Esophagus muscularis mucosa (tissue), 4 donors: ENCODE measurements at regions not wholly inside any gene's neighbourhood (a gene's known extent, or its start where the extent isn't known, plus 50 kb on each side); places are given as distances from the start of the nearest gene placed in this dataset.

Source experiments
- EP300 ChIP-seq: sonication (generic); formaldehyde crosslinking; IDR thresholded peaks from one replicate; pipeline ENCODE4 v1.6.1; 2017; ENCODE audit warnings: antibody characterized with exemption
- POLR2A ChIP-seq: fragments of 450-650 bp; IDR thresholded peaks from one replicate; pipeline ENCODE4 v1.6.1; 2017; ENCODE audit warnings: antibody characterized with exemption, moderate library complexity, mild to moderate bottlenecking, low read depth
- POLR2AphosphoS5 ChIP-seq, 2 donors: sonication (generic); formaldehyde crosslinking; IDR thresholded peaks; one replicate each; pipeline ENCODE4 v1.6.1; 2017; ENCODE audit warnings: antibody characterized with exemption in 2 of 2
- TF ChIP-seq, protein P1 (sequence below), 3 experiments: fragments of 200-600 bp in 2 of 3; fragments of 450-650 bp in 1 of 3; sonication (generic) in 2 of 3; IDR thresholded peaks; one replicate each; pipeline ENCODE4 v1.5.1; 2017 to 2019; ENCODE audit warnings: antibody characterized with exemption in 3 of 3, mild to moderate bottlenecking in 2 of 3, moderate library complexity in 1 of 3

DNA sequence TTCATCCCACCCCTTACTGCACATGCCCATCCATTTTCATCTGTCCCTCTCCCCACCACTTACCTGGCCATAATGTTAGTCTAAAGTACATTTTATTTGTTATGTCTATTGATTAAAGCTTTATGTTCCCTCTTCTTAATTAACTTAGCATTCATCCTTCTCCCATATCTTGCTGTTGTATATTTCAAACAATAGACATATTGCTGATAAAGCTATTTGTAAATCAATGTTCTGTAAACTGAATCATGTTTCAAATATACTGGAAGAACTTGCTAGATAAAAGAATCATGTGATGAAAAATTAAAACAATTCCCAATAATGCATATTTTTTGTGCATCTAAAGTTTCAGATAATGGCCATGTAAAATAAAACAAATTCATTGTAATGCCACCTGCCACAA is 249.2 kb downstream of the IGSF11 start:
- TF ChIP-seq, protein P1, sequence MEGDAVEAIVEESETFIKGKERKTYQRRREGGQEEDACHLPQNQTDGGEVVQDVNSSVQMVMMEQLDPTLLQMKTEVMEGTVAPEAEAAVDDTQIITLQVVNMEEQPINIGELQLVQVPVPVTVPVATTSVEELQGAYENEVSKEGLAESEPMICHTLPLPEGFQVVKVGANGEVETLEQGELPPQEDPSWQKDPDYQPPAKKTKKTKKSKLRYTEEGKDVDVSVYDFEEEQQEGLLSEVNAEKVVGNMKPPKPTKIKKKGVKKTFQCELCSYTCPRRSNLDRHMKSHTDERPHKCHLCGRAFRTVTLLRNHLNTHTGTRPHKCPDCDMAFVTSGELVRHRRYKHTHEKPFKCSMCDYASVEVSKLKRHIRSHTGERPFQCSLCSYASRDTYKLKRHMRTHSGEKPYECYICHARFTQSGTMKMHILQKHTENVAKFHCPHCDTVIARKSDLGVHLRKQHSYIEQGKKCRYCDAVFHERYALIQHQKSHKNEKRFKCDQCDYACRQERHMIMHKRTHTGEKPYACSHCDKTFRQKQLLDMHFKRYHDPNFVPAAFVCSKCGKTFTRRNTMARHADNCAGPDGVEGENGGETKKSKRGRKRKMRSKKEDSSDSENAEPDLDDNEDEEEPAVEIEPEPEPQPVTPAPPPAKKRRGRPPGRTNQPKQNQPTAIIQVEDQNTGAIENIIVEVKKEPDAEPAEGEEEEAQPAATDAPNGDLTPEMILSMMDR (IDR thresholded peaks at IDR 0.05): no peak
- TF ChIP-seq POLR2AphosphoS5 (IDR thresholded peaks at IDR 0.05) (no peak), EP300 (no peak), POLR2A (no peak)
